NB4 (cell line): ENCODE measurements at regions not wholly inside any gene's neighbourhood (a gene's known extent, or its start where the extent isn't known, plus 50 kb on each side); places are given as distances from the start of the nearest gene placed in this dataset.

Source experiments
- MYC ChIP-seq: IDR thresholded peaks from 2 replicates; pipeline ENCODE4 v1.6.1; 2011; ENCODE audit warnings: low read depth, low read length
- TF ChIP-seq, protein P1 (sequence below): IDR thresholded peaks from 2 replicates; pipeline ENCODE4 v1.6.1; 2011; ENCODE audit warnings: low read depth, low read length

DNA sequence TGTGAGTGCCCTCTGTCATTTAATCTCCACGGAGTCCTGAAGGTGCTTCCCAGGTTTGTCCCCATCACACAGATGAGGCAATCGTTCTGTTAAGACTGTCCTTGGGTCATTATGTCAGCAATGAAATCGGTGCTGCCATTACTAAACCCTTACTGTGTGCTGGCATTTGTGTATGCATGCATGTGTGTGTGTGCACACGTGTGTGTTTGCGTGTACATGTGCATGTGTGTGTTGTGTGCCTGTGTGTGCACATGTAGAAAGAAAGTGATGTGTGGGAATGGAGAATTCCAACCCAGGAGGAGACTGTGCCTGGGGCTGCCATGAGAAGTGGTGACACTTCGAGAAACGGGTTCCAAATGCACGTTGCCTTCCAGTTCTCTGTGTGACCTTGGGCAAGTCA, 110.3 kb downstream of the CDH26 start:
- TF ChIP-seq, protein P1, sequence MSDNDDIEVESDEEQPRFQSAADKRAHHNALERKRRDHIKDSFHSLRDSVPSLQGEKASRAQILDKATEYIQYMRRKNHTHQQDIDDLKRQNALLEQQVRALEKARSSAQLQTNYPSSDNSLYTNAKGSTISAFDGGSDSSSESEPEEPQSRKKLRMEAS = no peak
- no peak for TF ChIP-seq MYC
